NCI-H2171 treated with DMSO at 0.1 percent for 48 hours (cell line): ENCODE measurements at regions not wholly inside any gene's neighbourhood (a gene's known extent, or its start where the extent isn't known, plus 50 kb on each side); places are given as distances from the start of the nearest gene placed in this dataset.

Experiments used
- DNase-seq: peaks from one replicate; lab custom pipeline; 2025; lab: John Stamatoyannopoulos, UW

- DNase-seq = no peak
These were observed 53.8 kb upstream of the RANBP3L start for GRCh38 chr5:36355516-36355915.

- DNase-seq = no peak
These were observed 55.2 kb upstream of the RANBP3L start for GRCh38 chr5:36356915-36357314.

GRCh38 chr5:36357391-36357975 is 55.8 kb upstream of the RANBP3L start:
- no peak for DNase-seq

- no peak for DNase-seq
These were observed 57.6 kb upstream of the RANBP3L start for GRCh38 chr5:36359267-36359666.

- DNase-seq = no peak
These were observed 58.6 kb upstream of the RANBP3L start for GRCh38 chr5:36360307-36360706.

- DNase-seq = no peak
These were observed 61.4 kb upstream of the RANBP3L start for GRCh38 chr5:36363101-36363500.

- no peak for DNase-seq
These were observed 62.0 kb upstream of the RANBP3L start for GRCh38 chr5:36363744-36364143.

- DNase-seq = no peak
These were observed 62.8 kb upstream of the RANBP3L start for GRCh38 chr5:36364473-36364872.

- DNase-seq = no peak
These were observed 64.2 kb upstream of the RANBP3L start for GRCh38 chr5:36365896-36366295.

GRCh38 chr5:36366883-36367282 is 65.2 kb upstream of the RANBP3L start:
- no peak for DNase-seq

GRCh38 chr5:36367524-36367923 is 65.8 kb upstream of the RANBP3L start:
- no peak for DNase-seq

- DNase-seq = no peak
These were observed 67.6 kb upstream of the RANBP3L start for GRCh38 chr5:36369219-36369690.

- no peak for DNase-seq
These were observed 68.4 kb upstream of the RANBP3L start for GRCh38 chr5:36370073-36370472.

GRCh38 chr5:36371366-36371765 is 69.7 kb upstream of the RANBP3L start:
- no peak for DNase-seq

- DNase-seq = no peak
These were observed 71.9 kb upstream of the RANBP3L start for GRCh38 chr5:36373527-36374086.

GRCh38 chr5:36374266-36374862 is 72.7 kb upstream of the RANBP3L start:
- no peak for DNase-seq

- no peak for DNase-seq
These were observed 75.5 kb upstream of the RANBP3L start for GRCh38 chr5:36377192-36377591.

GRCh38 chr5:36378551-36378950 is 76.8 kb upstream of the RANBP3L start:
- DNase-seq = no peak

GRCh38 chr5:36382890-36383289 is 81.2 kb upstream of the RANBP3L start:
- no peak for DNase-seq

GRCh38 chr5:36383942-36384341 is 82.2 kb upstream of the RANBP3L start:
- DNase-seq = no peak

- no peak for DNase-seq
These were observed 83.1 kb upstream of the RANBP3L start for GRCh38 chr5:36384845-36385244.

GRCh38 chr5:36385495-36385894 is 83.8 kb upstream of the RANBP3L start:
- DNase-seq = no peak

- DNase-seq = no peak
These were observed 86.6 kb upstream of the RANBP3L start for GRCh38 chr5:36388288-36388687.

- DNase-seq = no peak
These were observed 87.5 kb upstream of the RANBP3L start for GRCh38 chr5:36389245-36389644.
